HepG2 (cell line): ENCODE measurements at regions not wholly inside any gene's neighbourhood (a gene's known extent, or its start where the extent isn't known, plus 50 kb on each side); places are given as distances from the start of the nearest gene placed in this dataset.

Source experiments
- ATAC-seq: fragments of 200-7000 bp; cut with Tn5 transposase; 3 replicates; pipeline ENCODE4 v1.9.1; 2020; ENCODE audit warnings: mild to moderate bottlenecking, moderate library complexity
- BruUV-seq: library from RNA; stranded (reverse); fragments of 400-500 nt; replicated peaks from 2 replicates; lab custom pipeline; 2021; lab: Mats Ljungman, UMichigan
- CTCF ChIA-PET: fragments of 300-600 bp; formaldehyde crosslinking; extraction: SDS; loops from one replicate; lab custom pipeline; 2021; ENCODE audit warnings: low total read pairs, inconsistent platforms, low intra/inter-chr PET ratio; lab: Yijun Ruan, JAX
- POLR2A ChIA-PET: fragments of 350-600 bp; sonication (Branson Sonifier 250); formaldehyde crosslinking; loops from one replicate; lab custom pipeline; 2020; ENCODE audit warnings: antibody characterized with exemption, inconsistent platforms; lab: Yijun Ruan, JAX
- DNase-seq: peaks from one replicate; pipeline ENCODE4 v3.0.0-alpha.2; 2015; ENCODE audit warnings: low spot score
- FAIRE-seq: peaks from 3 replicates; lab custom pipeline; 2011; peaks lifted over from hg19 to GRCh38; lab: Jason Lieb, UNC
- H2AFZ ChIP-seq: one replicate; pipeline ENCODE4 v1.6.1; 2011; ENCODE audit warnings: low read length, inconsistent platforms
- H3K27ac ChIP-seq: fragments of 300-600 bp; 3 replicates; pipeline ENCODE4 v1.8.0; 2011; ENCODE audit warnings: mixed run types, mild to moderate bottlenecking, mixed read lengths, low read length, inconsistent platforms; ENCODE audit not compliant: insufficient read depth; ENCODE audit errors: extremely low read length
- H3K27me3 ChIP-seq, 2 experiments: fragments of 200-600 bp in 1 of 2; 2 replicates in 1 of 2; 3 replicates in 1 of 2; pipeline versions ENCODE4 v1.6.0 to v1.8.0; 2011; ENCODE audit warnings: low read length in 2 of 2, mild to moderate bottlenecking in 2 of 2, moderate library complexity in 2 of 2, inconsistent platforms in 1 of 2; ENCODE audit not compliant: insufficient read depth in 2 of 2, control insufficient read depth in 1 of 2
- H3K36me3 ChIP-seq, 2 experiments: fragments of 200-600 bp in 1 of 2; replicated peaks in 1 of 2; 2 replicates in 1 of 2; 3 replicates in 1 of 2; pipeline versions ENCODE4 v1.5.1 to v1.8.0; 2011; ENCODE audit warnings: low read length in 2 of 2, inconsistent platforms in 1 of 2; ENCODE audit not compliant: insufficient read depth in 2 of 2, control insufficient read depth in 1 of 2
- H3K4me1 ChIP-seq: 2 replicates; pipeline ENCODE4 v1.5.1; 2012; ENCODE audit warnings: low read length, inconsistent platforms; ENCODE audit not compliant: insufficient read depth
- H3K4me2 ChIP-seq: 2 replicates; pipeline ENCODE4 v1.6.0; 2011; ENCODE audit warnings: low read depth, low read length, inconsistent platforms
- H3K4me3 ChIP-seq, 3 experiments: fragments of 200-600 bp in 1 of 3; sonication (generic), shearing (Covaris generic) in 1 of 3; replicated peaks in 1 of 3; 2 replicates each; pipeline ENCODE4 v1.5.1; 2011 to 2016; ENCODE audit warnings: low read length in 3 of 3, inconsistent platforms in 2 of 3, low read depth in 2 of 3, mild to moderate bottlenecking in 2 of 3, control low read depth in 1 of 3, mixed read lengths in 1 of 3; ENCODE audit not compliant: insufficient read depth in 1 of 3
- H3K79me2 ChIP-seq: one replicate; pipeline ENCODE4 v1.6.1; 2011; ENCODE audit warnings: low read length, inconsistent platforms; ENCODE audit not compliant: insufficient read depth
- H3K9ac ChIP-seq: 2 replicates; pipeline ENCODE4 v1.6.0; 2011; ENCODE audit warnings: mild to moderate bottlenecking, low read depth, low read length, inconsistent platforms; ENCODE audit not compliant: insufficient read depth
- H3K9me3 ChIP-seq: 2 replicates; pipeline ENCODE4 v1.5.1; 2012; ENCODE audit warnings: mild to moderate bottlenecking, low read length
- H4K20me1 ChIP-seq: 2 replicates; pipeline ENCODE4 v1.6.0; 2011; ENCODE audit warnings: inconsistent platforms, mild to moderate bottlenecking, low read length, moderate library complexity; ENCODE audit not compliant: insufficient read depth
- CENPT ChIP-seq: sonication (generic); formaldehyde crosslinking; IDR thresholded peaks from 2 replicates; pipeline ENCODE4 v1.8.0; 2022; ENCODE audit warnings: low read depth, mild to moderate bottlenecking, moderate library complexity, missing genetic modification reagents
- FOXK1 ChIP-seq: sonication (generic); formaldehyde crosslinking; IDR thresholded peaks from 2 replicates; pipeline ENCODE4 v1.4.0; 2020; ENCODE audit warnings: low read depth, missing genetic modification reagents, borderline replicate concordance
- GMEB2 ChIP-seq: IDR thresholded peaks from 2 replicates; pipeline ENCODE4 v1.6.1; 2016; ENCODE audit warnings: missing biosample characterization, missing genetic modification reagents, low read depth
- HDAC1 ChIP-seq: sonication (generic); formaldehyde crosslinking; IDR thresholded peaks from 2 replicates; pipeline ENCODE4 v1.5.1; 2020; ENCODE audit warnings: mild to moderate bottlenecking, missing genetic modification reagents
- SOX6 ChIP-seq, 2 experiments: fragments of 450-650 bp in 1 of 2; sonication (generic) in 1 of 2; formaldehyde crosslinking in 1 of 2; IDR thresholded peaks; 2 replicates each; pipeline versions ENCODE4 v1.4.0 to v1.6.1; 2017 to 2020; ENCODE audit warnings: antibody characterized with exemption in 1 of 2, mild to moderate bottlenecking in 1 of 2, missing genetic modification reagents in 1 of 2
- THRA ChIP-seq: sonication (generic); formaldehyde crosslinking; IDR thresholded peaks from 2 replicates; pipeline ENCODE4 v1.4.0; 2020; ENCODE audit warnings: missing genetic modification reagents, borderline replicate concordance
- ZBTB7B ChIP-seq: sonication (generic); formaldehyde crosslinking; IDR thresholded peaks from 2 replicates; pipeline ENCODE4 v1.4.0; 2020; ENCODE audit warnings: missing genetic modification reagents
- ZFAT ChIP-seq: sonication (generic); formaldehyde crosslinking; conservative IDR thresholded peaks from 2 replicates; pipeline ENCODE4 v1.8.1; 2023; ENCODE audit warnings: missing genetic modification reagents, inconsistent platforms
- ZNF781 ChIP-seq: sonication (generic); formaldehyde crosslinking; IDR thresholded peaks from 2 replicates; pipeline ENCODE4 v1.5.1; 2020; ENCODE audit warnings: borderline replicate concordance, mild to moderate bottlenecking, missing genetic modification reagents; ENCODE audit errors: not compliant biosample characterization
- WGBS: methylation state at CpG from one replicate; pipeline ENCODE4 v1.1.6; 2017; ENCODE audit warnings: low lambda C conversion rate; 5-methylcytosine and 5-hydroxymethylcytosine counted together
- in situ Hi-C: cut with HindIII; loops from 2 replicates; pipeline ENCODE4 v1.10.0; 2017; ENCODE audit warnings: low pct_unique_long_range_greater_than_20kb; ENCODE audit not compliant: extremely low pct_ligation_motif_present
- intact Hi-C: fragments of 100-400 bp; cut with micrococcal nuclease; formaldehyde crosslinking; loops from one replicate; pipeline ENCODE4 v1.10.0; 2022; ENCODE audit not compliant: unreplicated experiment

DNA sequence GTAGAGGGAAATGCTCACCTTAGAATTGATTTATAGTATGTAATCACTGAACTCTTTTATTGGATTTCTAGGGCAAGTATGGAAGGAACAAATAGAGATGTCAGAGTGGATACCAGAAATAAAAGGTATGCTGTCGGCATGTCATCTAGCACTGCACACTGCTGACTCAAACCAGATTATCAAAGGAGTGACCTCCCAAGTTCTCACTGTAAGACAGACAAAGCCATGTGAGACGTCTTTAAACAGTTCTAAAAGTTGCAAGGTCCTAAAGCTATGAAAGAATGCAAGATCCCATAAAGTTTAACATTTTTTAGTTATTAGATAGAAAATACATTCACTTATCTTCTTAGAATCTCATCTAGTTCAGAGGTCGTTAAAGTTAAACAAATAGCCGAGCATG, 70.0 kb upstream of the CPM start:
- Histone ChIP-seq H3K27me3 (peaks cover 0 to 3% of the 10 kb centered on the region in 2 experiments; a peak in 1 of 5 replicates), H3K4me3 (no peak overlapping the region), H3K27ac (no peak overlapping the region), H3K36me3 (no peaks in the 10 kb centered on the region), H3K9me3 (peaks cover 10% of the 10 kb centered on the region; the same call in 1 of the 2 replicates), H3K4me2 (no peak overlapping the region)
- no peak for ATAC-seq
- TF ChIP-seq ZFAT (CRISPR knock-in tag): no peak
- TF ChIP-seq CENPT: no peak
- no peak for TF ChIP-seq THRA
- TF ChIP-seq GMEB2: no peak
- TF ChIP-seq ZNF781 (CRISPR knock-in tag): no peak
- TF ChIP-seq, all 625 proteins: peak for 0
- Histone ChIP-seq H3K9ac (no peak overlapping the region), H2AFZ (no peak overlapping the region), H4K20me1 (no peaks in the 10 kb centered on the region), H3K4me1 (no peaks in the 10 kb centered on the region), H3K79me2 (no peaks in the 10 kb centered on the region)
- DNase-seq (no peak), FAIRE-seq (no peak)
- CTCF ChIA-PET: no interaction called here
- POLR2A ChIA-PET: no interaction called here
- in situ Hi-C loops: no loop called here
- BruUV-seq: no TSS peak
- 20% methylated on average over 4 of the region's 4 CpGs for WGBS
- intact Hi-C loops: no loop called here

- Histone ChIP-seq H3K27ac (no peak overlapping the region), H3K9me3 (peaks cover 10% of the 10 kb centered on the region; the same call in 1 of the 2 replicates), H3K79me2 (no peaks in the 10 kb centered on the region), H3K4me1 (no peaks in the 10 kb centered on the region), H4K20me1 (no peaks in the 10 kb centered on the region), H3K4me2 (no peak overlapping the region), H2AFZ (no peak overlapping the region), H3K4me3 (no peak overlapping the region), H3K36me3 (no peaks in the 10 kb centered on the region), H3K9ac (no peak overlapping the region), H3K27me3 (peaks cover 0 to 3% of the 10 kb centered on the region in 2 experiments; a peak in 1 of 5 replicates)
- no peak for ATAC-seq
- ChIA-PET CTCF (no interaction called here), POLR2A (no interaction called here)
- DNase-seq: no peak
- WGBS: 64% methylated on average over 2 of the region's 2 CpGs
- intact Hi-C loops (no loop called here), in situ Hi-C loops (no loop called here)
- no TSS peak for BruUV-seq
- FAIRE-seq: no peak
- no peak for TF ChIP-seq ZBTB7B
- no peak for TF ChIP-seq FOXK1 (CRISPR knock-in tag)
- no peak for TF ChIP-seq SOX6 (IDR thresholded peaks at IDR 0.05)
- TF ChIP-seq SOX6 (CRISPR knock-in tag; IDR thresholded peaks at IDR 0.05): no peak
- no peak for TF ChIP-seq HDAC1 (CRISPR knock-in tag)
Measured at GRCh38 chr12:69003991-69004390, 71.0 kb upstream of the CPM start.
